ENCODE measurements at regions not wholly inside any gene's neighbourhood (a gene's known extent, or its start where the extent isn't known, plus 50 kb on each side); places are given as distances from the start of the nearest gene placed in this dataset.
"Not testable (repeated sequence)": the region's sequence is repeated elsewhere in the genome, so short reads cannot be mapped to it uniquely, and the experiment has no call there.

DNA sequence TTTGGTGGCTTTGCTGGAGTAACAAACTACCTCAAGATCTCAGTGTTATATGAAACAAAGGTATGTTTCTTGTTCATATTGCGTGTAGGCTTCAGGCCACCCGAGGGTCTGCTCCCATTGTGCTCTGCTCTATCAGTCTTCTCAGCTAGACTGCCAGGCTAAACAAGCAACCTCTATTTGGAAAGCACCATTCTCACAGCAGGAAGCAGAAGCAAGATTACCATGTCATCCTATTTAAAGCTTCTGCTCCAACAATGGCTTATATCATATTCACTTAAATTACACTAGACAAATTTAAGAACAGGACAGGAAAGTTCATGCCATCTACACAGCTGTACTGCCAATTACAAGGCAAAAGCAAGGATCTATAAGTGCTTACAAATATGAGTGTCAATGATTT is 385.8 kb downstream of the PPARGC1A start:
- DNase-seq, result no peak

DNA sequence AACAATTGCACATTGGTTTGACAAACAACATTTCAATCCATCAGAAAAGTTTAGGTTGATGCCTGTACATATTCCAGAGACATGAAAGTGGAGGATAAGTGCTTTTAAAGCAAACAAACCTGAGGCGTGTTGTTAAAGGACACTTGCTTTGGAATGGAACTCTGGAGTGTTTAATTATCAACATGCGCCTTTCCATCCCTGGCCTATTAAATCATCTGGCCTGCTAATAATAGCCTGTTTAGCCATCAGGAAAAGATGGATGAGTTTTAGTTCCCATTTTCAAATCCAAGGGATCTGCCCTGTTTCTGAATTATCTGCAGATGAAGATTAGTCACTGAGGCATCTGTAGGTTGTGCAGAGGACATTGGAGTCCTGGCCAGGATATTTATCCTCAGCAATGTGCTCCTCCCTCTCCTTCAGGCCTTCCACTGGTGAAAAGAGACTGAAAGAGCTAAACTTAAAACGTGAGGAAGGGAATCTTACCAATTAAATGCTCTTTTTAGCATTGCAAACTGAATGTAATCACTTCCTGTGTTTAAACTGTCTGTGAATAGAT is 388.9 kb downstream of the PPARGC1A start:
- DNase-seq, result no peak

DNA sequence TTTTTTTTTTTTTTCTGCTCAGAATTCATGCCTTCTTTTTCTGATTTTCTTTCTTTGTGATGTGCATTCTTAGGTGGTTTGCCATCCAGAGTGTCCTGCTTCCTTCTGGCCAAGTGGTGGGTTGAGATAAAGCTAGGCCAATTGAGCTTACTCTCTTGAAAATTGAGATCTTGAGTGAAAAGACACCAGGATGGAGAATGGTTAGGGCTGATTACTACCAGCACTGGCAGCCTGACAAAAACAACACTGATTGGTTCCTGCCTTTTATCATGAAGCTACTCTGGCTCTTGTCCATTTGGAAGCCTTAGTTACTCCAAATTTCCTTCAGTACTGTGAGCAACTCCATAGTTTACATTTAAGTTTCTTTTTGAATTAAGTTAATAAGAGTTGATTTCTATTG is 404.0 kb downstream of the PPARGC1A start:
- no peak for DNase-seq

DNA sequence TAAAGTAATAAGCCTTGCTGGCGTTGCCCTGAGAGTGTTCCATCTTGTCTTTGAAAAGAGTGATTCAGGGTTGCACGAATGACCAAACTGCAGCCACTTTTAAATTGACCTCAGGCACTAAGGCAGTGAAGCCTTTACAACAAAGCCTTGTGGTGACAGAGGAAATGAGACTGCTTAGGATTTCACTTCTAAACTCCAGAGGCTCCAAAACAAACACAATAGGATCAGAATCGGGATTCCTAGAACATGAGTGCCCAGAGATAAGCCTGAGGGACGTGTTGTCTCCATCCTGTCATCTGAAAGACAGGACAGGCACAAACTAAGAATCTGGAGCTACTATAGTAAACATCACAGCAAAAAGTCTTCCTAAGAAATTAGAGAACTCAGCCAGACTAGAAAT is 405.2 kb downstream of the PPARGC1A start:
- no peak for DNase-seq

DNA sequence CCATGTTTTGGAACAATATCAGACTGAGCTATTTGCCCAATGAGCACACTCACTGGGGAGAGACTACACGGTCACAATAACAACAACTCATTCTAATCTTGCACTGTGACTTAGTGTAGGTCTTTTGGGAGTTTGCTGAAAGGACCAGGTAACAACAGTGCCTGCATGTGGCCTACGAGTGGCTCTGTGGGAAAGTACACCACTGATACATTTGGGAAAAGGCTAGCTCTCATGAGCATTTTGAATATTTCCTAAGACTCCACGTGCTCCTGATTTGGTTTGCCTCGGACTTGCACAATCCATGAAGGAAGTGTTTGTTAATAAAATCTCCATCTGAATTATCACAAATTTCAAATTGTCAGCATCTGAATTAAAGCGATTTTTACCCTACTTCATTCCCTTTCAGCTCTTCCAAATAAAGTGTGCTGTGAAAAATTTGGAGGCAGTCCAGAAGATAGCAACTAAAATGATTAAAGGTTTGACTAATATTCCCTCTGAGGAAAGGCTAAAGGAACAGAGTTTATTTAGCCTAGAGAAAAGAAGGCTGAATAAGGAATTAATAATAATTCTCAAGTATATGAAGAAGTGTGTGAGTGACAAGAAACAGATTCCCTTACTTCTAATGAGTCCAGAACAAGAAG is 406.4 kb downstream of the PPARGC1A start:
- DNase-seq, result no peak

DNA sequence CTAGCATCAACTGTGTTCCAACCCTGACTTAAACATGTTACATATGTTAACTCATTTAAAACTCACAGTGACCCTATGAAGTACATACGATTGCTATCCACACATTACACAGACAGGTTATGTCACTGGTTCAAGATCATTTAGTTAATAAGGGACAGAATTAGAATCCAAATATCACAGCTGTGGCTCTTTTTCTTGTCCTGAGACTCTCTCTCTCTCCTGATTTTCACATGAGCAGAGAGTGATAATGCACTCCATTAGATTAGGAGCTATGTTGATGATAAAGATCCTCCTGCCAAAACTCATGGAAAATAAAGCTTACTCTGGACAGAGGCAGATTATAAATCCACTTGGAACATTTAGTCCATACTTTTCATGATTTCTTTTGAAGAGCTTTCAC is 408.3 kb downstream of the PPARGC1A start:
- no peak for DNase-seq

DNA sequence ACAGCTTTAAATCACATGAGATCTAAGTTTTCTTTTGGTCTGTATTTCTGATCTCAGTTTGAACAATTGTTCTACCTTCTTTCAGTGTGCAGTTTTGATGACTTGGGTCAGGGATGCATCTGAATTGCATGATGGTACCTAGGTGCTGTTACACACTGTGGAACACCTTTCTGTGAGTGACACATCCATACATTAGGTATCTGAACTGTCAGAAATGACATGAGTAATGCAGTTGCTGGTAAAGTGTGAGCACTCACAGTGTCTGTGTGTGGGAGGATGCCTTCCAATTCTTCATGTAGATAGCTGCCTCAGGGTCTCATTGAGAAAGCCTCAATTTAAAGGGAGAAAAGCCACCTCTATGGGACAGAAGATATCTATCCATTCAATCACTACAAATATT is 411.9 kb downstream of the PPARGC1A start:
- no peak for DNase-seq

DNA sequence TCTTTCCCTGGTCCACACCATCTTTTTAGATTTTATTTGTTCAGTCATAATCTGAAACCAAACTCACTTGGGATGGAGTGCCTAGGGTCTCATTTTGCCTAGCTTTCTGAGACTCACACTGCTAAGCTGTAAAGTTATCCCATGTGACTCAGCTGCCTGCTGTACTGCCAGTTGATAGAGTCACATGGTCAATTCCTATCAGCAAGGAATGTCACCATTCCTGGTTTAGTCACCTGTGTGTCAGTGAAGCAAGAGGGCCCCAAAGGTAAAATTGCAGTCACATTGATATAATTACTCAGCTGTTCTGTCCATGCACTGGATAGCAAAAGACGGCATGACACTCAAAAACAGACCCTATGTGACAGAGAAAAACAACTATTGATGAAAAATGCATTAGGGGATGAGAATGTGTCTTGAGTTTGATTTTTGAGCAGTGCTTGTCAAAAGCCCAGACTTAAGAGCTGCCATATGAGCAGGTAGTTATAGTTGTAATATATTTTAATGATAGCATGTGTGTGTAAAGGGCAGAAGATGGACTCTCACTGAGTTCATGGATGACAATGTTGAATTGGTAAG is 413.2 kb downstream of the PPARGC1A start:
- no peak for DNase-seq

DNA sequence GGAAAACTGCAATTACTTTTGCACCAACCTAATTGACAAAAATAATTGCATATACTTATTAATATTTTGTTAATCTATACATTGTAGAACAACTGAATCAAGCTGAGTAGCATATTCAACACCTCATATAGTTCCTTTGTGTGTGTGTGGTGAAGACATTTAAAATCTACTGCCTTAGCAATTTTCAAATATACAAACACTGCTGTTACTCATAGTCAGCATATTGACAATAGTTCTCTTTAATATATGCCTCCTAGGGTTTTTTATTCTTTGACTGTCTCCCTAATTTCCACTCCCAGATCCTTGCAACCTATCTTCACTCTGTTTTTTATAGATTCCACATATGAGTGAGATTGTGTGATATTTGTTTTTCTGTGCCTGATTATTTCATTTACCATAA is 426.8 kb downstream of the PPARGC1A start:
- DNase-seq, result no peak

DNA sequence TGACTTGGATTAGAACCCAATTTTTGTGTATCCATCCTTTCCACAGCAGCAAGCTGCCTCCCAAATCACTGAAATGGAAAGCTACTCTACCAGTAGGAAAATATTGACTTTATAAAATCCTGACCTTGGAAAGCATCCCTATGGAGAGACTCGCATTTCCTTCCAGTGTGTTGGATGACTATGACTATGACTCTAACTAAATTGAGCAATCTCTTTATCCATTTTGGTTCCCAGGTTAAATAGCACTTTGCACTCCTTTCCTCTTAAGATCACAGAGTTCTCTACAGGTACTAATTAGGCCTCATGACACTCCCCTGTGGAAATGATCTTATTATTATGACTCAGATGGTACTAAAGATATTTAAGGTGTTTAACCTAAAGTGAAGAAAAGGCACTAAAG is 431.8 kb downstream of the PPARGC1A start:
- DNase-seq, result no peak

DNA sequence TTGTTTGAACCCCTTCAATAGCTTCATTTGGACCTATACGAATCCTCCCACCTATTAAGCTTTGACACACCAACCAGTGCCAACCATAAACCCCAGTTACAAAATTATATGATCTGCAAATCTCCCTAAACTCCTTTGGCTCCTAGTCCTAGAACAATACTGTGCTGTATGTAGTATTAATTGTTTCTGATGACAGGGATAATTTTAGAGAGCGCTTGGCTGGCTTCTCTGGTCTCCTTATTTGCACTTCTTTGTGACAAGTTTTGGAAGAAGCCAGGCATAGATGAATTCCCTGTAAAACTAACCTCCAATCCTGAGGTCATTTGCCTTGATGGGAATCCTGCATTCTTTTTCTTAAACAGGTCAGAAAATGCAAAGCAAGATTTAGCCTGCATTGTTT is 433.0 kb downstream of the PPARGC1A start:
- DNase-seq, result no peak

DNA sequence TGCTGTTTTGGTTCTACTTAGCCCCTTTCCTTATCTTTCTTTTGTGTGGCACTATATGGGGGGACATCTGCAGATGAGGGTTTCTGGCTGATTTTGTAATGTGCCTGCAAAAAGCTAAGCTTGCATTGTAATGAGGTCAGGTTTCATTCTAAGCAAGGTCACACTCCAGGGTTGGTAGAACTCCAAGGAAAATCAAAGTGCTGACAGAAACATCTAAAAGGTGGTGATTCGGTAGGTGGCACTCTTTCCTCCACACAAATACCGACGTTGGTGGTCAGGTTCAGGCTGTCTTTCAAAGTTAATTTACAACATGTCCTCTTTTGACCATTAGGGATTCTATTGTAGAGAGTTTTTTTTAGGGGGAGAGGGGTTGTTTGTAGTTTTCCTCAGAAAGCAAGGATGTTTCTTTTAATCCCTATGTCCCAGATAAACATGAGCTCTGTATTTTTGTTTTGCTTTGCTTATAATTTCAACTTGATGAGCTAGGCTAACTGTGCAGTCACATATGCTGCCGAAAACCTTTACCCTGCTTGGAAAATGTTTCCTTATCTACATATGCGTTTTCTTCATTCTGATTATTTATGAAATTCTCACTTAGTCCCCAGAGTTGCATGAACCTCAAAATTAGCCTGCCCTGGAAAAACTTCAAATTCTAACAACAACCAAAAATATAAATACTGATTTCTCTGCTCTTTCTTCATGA is 434.2 kb downstream of the PPARGC1A start:
- DNase-seq, result no peak

DNA sequence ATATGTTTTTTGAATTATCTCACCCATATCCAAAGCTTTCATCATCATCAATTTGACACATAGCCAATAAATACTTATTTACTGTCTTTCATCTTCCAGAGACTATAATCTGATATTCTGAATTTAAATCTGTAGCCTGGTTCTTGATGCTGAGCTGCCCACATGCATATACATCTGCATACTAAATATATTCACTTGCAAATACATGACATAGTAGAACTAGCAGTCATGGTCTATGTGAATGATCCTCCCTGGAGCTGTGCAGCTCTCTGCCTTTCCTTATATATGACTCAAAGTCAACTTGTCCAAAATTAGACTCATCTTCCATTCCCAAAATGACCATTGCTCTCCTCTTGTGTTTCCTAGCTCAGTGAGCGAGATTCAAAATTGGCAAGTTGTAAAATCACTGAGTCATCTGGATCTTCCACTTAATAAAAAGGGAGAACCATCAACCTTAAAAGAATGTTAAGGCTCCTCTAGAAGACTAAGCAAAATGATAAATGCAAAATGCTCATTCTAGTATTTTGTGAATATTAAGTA is 448.2 kb downstream of the PPARGC1A start:
- no peak for DNase-seq

DNA sequence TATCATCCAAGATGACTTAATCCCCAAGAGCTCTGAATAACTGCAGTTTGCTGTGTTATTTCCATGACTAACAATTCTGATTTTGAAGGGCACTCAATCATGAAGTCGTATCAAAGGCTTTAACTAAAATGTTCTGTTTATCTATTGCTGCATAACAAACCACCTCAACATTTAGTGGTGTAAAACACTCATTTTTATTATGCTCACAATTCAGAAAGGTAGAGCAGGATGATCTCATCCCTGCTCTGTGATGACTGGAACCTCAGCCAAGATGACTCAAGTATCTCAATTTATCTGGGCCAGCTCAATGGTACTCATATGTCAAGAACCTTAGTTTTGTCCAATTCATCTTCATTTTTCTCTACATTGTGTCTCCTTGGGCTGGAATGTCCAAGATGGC is 451.1 kb downstream of the PPARGC1A start:
- no peak for DNase-seq

DNA sequence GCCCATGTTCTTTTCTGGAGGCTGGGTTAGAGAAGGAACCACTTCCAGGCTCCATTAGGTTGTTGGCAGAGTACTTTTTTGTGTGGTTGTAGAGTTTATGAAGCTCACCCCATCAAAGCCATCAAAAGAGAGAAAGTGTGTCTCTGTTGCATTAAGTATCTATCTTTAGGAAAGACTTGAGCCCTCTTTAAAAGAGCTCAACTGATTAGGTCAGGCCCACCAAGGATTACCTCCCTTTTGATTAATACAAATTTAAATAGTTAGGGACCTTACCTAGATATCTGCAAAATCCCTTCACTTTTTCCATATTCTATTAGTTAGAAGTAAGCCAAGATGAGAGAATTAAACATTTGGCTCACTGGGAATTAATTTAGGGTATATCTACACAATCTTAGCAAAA is 460.4 kb downstream of the PPARGC1A start:
- DNase-seq, result no peak

DNA sequence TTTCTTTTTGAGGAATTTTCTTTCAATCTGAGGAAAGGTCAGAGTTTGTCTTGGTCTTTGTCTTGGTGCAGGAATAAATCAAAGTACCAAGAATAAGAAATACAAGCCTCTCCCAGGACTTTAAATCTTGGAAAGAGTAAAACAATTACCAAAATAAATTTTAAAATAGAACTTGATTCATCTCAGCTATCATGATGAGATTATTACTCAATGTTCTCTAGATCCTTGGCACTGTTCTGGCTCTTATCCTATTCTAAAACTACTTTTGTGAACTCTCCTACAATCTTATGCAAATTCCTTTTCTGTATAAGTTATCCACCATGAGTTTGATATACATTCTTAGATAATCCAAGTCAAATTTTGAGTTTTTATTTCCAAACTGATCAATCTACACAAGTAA is 464.3 kb downstream of the PPARGC1A start:
- no peak for DNase-seq

DNA sequence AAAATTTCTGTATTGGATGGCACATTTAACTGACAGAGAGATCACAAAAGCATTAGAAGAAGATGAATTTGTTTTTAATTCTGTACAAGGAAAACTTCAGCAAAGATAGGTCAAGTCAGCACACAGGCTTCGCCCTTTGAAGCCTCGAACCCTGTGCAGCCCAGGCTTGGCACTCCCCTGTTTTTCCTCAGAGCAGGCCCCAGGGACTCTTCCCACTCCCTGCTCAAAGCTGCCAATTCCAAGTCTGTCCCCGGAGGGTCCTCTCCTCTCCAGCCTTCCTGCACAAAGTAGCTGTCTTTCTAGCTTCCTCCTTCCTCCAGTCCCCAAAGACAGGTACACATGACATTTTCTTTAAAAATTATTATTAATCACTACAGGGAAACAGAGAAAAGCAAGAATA is 466.3 kb downstream of the PPARGC1A start:
- no peak for DNase-seq

DNA sequence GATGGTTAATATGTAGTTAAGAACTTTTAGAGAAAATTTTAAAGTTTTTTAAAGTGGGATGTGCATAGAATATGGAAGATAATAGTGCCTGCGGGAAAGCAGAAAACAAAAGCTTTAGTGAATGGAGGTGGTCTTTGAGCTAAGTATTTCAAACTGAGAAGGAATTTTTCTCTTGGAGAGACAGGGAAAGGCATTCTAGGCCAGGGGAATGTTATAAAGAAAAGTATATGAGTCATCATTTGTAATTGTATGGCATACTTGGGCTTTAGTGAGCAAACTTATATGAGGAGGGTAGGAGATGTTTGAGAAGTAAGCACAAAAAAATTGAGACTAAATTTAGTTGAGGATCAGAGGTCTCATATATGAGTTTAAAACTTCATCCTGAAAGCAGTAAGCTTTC is 467.0 kb downstream of the PPARGC1A start:
- no peak for DNase-seq

DNA sequence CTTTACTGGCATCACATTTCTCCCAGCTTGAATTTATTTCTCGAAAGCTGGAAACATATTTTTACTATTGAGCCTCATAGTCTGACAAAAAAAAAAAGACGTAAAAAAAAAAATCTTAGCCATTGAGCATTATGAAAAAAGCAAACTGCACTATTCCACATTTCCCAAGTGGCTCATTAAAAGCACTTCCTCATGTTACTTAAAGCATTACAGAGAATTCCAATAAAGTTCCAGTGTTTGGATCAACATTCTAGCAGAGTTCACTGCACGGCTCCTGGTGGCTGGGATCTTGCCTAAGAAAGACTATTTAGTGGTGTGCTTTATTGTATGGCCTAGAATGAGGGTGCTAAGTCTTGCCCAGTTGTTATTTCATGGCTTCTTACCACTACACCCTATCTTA is 476.2 kb downstream of the PPARGC1A start:
- no peak for DNase-seq

DNA sequence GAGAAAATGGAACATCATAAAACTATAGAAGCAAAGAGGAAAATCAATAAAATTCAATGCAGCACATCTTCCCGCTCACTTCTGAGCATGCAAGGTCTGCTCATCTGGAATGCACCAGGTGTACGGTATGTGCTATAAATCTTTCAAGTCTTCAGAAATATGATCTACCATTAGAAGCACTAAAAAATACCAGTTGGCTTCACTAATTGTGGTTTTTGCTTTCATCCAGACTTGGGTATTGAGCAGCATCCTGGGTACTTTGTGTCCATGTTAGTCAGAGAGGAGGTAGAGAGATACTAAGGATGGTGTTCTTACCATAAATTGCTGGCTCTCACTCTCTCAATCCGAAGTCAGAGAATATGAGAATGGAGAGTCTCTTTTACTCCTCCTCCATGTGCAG is 477.1 kb downstream of the PPARGC1A start:
- DNase-seq, result no peak

DNA sequence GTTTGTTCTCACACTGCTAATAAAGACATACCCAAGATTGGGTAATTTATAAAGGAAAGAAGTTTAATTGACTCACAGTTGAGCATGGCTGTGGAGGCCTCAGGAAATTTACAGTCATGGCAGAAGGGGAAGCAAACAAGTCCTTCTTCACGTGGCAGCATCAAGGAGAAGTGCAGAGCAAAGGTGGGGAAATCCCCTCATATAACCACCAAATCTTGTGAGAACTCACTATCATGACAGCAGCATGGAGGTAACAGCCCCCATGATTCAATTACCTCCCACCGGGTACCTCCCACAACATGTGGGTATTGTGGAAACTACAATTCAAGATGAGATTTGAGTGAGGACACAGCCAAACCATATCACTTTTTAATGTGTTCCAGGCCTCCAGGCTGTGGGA is 480.9 kb downstream of the PPARGC1A start:
- not testable (repeated sequence) for DNase-seq

DNA sequence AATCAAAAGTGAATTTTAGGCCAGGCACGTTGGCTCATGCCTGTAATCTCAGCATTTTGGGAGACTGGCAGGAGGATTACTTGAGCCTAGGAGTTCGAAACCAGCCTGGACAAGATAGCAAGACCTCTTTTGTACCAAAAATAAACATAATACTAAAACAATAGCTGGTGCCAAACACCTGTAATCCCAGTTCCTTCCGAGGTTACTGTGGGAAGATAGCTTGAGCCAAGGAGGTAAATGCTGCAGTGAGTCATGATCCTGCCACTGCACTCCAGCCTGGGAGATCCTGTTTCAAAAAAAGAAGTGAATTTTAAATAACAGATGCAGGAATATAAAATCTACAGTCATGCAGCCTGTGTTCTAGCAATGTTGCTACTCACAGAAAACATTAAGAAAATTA is 488.3 kb downstream of the PPARGC1A start:
- no peak for DNase-seq

DNA sequence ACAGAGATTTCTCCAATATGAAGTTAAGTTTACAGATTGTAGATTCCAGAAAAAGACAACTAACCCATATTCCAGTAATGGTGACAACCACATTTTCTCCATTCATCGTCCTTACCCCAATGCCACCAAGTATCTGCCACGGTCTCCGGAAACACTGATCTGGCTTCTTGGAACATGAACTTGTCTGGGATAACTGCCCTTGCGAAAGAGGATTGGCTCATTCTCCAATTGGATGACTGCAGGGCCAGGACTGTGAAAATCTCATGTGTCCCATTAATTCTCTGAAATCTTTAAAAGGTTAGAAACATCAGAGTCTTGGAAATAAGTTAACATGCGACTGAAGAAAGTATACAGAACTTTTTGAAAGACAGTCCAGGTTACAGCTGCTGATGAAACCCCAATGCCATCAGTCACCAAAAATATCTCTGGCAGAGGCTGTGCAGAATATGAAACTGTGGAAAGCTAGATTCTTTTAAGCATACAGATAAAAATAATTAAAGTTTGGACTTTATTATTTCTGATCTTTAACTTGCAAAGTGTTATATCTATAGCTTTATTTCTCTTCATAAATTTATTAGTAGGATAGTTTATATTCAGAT is 496.9 kb downstream of the PPARGC1A start:
- DNase-seq, result no peak

DNA sequence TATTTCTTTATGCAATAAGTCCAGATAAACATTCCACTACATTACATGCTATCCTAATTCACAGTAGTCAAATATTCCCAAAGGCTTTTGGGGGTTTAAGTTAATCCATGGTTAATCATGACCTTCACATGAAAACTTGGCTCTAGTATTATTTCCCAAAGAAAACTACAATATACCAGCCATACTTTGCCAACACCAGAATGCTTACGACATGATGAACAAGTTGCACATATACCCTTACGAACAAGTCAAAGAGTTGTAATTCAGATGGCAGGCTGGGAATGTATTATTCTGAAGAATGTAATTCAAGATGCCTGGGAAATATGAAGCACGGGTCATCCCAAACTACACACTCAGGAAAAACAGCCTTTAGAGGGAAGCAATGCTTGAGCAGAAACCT is 499.6 kb downstream of the PPARGC1A start:
- no peak for DNase-seq
